ENCODE measurements at regions not wholly inside any gene's neighbourhood (a gene's known extent, or its start where the extent isn't known, plus 50 kb on each side); places are given as distances from the start of the nearest gene placed in this dataset.
"Not testable (repeated sequence)": the region's sequence is repeated elsewhere in the genome, so short reads cannot be mapped to it uniquely, and the experiment has no call there.

- DNase-seq, result no peak
These were observed 777.9 kb downstream of the TENT5A start for GRCh38 chr6:80974579-80974978.

- DNase-seq, result no peak
These were observed 783.0 kb downstream of the TENT5A start for GRCh38 chr6:80969439-80969838.

- DNase-seq, result no peak
These were observed 784.9 kb downstream of the TENT5A start for GRCh38 chr6:80967609-80968008.

- no peak for DNase-seq
These were observed 790.1 kb downstream of the TENT5A start for GRCh38 chr6:80962382-80962781.

- no peak for DNase-seq
These were observed 791.3 kb downstream of the TENT5A start for GRCh38 chr6:80961166-80961565.

- DNase-seq, result no peak
These were observed 793.4 kb downstream of the TENT5A start for GRCh38 chr6:80959034-80959433.

GRCh38 chr6:80956898-80957297 is 795.6 kb downstream of the TENT5A start:
- DNase-seq, result no peak

- DNase-seq, result not testable (repeated sequence)
These were observed 800.0 kb downstream of the TENT5A start for GRCh38 chr6:80952479-80952878.

GRCh38 chr6:80946402-80946801 is 806.1 kb downstream of the TENT5A start:
- DNase-seq, result no peak

GRCh38 chr6:80942911-80943310 is 809.6 kb downstream of the TENT5A start:
- no peak for DNase-seq

- no peak for DNase-seq
These were observed 811.5 kb downstream of the TENT5A start for GRCh38 chr6:80940976-80941375.

GRCh38 chr6:80940571-80940970 is 811.9 kb downstream of the TENT5A start:
- no peak for DNase-seq

GRCh38 chr6:80939898-80940297 is 812.6 kb downstream of the TENT5A start:
- DNase-seq, result no peak

- no peak for DNase-seq
These were observed 813.0 kb downstream of the TENT5A start for GRCh38 chr6:80939480-80939879.

- DNase-seq, result peak; percentile 8
These were observed 814.4 kb downstream of the TENT5A start for GRCh38 chr6:80938131-80938530.

- no peak for DNase-seq
These were observed 820.1 kb downstream of the TENT5A start for GRCh38 chr6:80932359-80932758.

GRCh38 chr6:80930376-80930775 is 822.1 kb downstream of the TENT5A start:
- DNase-seq, result no peak

- no peak for DNase-seq
These were observed 817.3 kb downstream of the BCKDHB start for GRCh38 chr6:80923816-80924215.

- no peak for DNase-seq
These were observed 816.5 kb downstream of the BCKDHB start for GRCh38 chr6:80922916-80923455.

- DNase-seq, result no peak
These were observed 815.5 kb downstream of the BCKDHB start for GRCh38 chr6:80921861-80922460.

GRCh38 chr6:80907831-80908230 is 801.4 kb downstream of the BCKDHB start:
- no peak for DNase-seq

GRCh38 chr6:80903711-80904110 is 797.2 kb downstream of the BCKDHB start:
- DNase-seq, result no peak

- DNase-seq, result no peak
These were observed 780.0 kb downstream of the BCKDHB start for GRCh38 chr6:80886475-80886874.

- no peak for DNase-seq
These were observed 766.5 kb downstream of the BCKDHB start for GRCh38 chr6:80872951-80873308.

- DNase-seq, result no peak
These were observed 765.9 kb downstream of the BCKDHB start for GRCh38 chr6:80872199-80872950.
